GM19023 (cell line): ENCODE measurements at regions not wholly inside any gene's neighbourhood (a gene's known extent, or its start where the extent isn't known, plus 50 kb on each side); places are given as distances from the start of the nearest gene placed in this dataset.

ENCODE experiments used
- ATAC-seq: cut with Tn5 transposase; IDR thresholded peaks from one replicate; pipeline ENCODE4 v1.9.1; 2021; ENCODE audit warnings: mild to moderate bottlenecking, moderate library complexity; ENCODE audit not compliant: unreplicated experiment

DNA sequence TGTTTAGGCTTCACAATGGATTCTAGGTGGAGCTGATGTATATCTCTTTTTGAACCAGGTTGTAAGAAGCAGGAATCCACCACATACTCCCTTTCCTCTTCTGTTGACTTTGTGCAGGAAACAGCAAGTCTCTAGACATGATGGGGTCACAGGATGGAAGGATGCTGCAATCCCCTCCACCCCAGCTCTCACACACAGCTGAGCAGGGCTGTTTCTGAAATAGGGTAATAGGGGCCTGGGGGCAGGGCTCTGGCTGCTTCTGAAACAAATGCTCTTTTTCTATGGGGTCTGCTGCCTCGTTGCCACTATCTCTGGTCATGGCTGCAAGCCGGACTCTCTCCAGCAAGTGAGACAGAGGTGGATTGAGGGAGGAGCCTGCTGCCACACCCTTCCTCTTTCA, 148.9 kb downstream of the SOX11 start:
- no peak for ATAC-seq

DNA sequence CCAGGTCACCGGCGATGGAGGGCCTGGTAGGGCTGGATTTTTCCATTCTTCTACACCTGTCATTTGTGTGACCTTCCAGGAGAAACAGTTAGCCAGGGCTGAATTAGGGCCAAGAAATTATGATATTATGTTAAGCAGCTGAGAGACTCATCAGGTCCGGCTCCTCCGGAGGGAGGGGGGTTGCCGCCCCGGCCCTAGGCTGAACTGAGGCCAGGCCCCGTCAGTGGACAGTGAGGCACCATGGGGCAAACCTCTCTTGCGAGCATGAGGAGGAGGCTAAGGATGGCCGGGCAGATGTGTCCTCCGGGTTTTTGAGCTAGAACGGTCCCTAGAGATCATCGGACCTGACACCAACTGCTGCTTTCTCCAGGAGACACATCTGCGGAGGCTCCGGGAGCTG, 150.1 kb downstream of the SOX11 start:
- no peak for ATAC-seq

DNA sequence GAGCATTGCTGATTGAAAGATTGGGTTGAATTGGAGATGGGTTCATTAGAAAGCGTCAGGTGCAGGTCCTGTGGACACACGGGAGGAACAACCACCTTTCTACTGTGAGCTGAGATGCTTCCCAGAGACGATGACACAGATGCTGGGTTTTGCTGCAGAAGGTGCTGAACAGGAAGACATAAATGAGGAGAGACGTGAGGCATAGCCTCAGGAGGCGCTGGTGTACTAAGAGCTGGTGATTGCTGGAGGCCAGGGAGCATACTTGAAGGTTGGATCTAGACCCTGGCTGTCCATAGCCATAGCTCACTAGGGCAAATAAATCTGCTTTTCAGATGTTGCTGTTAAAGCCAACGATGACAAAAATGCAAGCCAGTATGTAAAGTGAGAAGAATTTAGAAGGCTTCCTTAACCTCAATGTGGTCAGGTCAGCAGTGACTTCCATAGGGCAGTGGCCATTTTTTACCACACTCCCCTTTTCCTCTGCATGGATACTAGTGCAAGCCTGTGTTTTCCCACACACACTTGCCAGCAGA, 153.7 kb downstream of the SOX11 start:
- no peak for ATAC-seq

DNA sequence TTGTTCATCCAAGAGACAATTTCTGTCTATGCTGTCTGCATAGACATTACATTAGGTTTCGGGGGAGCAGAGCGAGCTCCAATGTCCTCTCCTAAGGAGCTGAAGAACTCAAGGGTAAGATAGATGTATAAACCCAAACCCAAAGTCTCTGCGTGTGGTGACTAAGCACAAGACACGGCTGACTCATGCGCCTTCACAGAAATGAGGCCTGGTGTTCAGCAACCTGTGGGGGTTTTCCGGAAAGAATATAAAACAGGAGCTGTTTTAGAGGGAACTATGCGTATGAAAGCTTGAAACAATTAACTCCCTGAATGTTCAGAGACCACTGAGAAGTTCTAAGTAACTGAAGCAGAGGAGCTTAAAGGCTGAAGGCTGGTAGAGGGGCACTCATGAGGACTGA, 154.7 kb downstream of the SOX11 start:
- ATAC-seq: no peak

DNA sequence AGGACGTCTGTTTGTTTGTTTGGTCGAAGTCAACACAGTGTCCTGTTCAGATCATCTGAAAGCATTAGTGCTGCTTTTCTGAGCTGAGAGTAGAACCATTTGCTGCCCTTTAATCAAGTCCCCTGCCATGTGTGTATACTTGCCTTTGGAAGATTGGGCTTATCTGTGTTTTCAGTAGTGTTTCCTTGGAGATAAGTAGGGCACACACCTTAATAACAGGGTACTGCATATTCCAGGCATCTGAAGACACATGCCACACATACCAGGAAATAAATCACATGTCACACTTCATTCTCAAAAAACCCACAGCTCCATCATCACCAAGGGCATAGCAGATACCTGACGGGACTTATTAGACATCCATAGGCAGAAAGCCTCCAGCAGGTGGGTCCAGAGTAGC, 157.4 kb downstream of the SOX11 start:
- ATAC-seq: no peak

DNA sequence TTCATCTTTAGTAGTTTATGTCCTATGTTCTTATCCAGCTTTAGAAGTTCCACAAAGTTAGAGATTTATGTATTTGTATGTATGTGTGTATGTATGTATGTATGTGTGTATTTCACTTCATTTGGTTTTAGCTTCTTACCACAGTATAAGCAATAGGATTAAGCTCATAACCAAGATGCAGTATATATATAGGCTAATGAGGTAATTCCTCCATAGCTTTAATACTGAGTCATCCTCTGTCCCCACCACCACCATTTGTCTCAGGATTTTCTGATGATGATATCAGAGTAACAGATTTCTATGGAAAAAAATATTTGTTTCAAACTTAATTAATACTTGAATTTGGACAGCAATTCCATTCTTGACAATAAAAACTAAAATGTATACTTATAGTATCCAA, 159.2 kb downstream of the SOX11 start:
- ATAC-seq: no peak

DNA sequence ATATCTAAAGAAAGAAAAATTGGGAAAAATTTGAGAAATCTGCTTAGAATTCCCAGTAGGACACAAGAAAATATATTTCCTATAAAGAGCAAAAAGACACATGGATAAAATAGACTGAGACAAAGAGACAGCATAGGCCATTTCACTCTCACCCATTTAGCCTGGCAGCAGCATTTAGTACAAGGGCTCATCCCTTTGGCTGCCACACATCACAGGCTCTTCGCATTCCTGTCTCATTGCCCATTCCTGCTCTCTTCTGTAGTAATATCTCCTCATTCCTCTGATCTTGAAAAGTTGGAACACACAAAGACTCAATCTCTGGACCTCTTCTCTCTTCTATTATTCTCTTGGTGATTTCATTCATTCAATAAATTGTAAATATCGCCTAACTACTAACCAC, 162.6 kb downstream of the SOX11 start:
- ATAC-seq: no peak

DNA sequence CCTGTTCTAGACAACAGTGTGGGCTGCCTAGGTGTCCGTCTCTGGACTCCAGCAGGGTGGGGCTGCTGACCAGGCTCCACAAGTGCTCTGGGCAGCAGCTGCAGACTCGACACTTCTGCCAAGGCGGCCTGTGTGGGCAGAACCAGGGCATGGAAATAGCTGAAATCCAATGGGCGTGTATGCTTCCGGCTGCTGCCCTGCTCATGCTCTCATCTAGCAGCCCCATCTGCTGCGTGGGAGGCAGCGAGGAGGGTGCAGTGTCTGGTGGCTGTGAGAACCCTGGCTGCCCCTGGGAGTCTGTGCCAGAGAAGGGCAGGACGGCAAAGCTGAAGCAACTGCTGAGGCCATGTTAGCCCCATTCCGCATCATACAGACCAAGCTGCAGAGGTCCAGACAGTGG, 174.9 kb downstream of the SOX11 start:
- ATAC-seq: no peak

DNA sequence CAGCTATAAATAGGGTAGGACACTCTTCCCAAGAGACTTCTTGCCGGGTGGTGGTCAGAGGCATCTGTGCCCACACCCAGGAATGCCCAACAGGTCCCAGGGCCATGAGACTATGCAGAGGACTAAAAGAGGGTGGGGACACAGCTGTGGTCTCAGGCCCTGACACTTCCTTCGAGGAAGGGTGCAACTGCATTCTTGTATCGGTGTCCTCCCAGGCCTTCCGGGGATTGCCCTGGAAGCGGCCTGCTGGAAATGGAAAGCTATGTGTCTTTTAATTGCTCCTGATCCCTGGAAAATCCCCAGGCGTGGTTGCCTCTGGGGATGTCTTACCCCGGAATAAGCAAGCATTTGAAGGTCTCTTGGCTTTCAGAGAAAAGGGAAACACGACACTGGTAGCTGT, 176.7 kb downstream of the SOX11 start:
- ATAC-seq: no peak

DNA sequence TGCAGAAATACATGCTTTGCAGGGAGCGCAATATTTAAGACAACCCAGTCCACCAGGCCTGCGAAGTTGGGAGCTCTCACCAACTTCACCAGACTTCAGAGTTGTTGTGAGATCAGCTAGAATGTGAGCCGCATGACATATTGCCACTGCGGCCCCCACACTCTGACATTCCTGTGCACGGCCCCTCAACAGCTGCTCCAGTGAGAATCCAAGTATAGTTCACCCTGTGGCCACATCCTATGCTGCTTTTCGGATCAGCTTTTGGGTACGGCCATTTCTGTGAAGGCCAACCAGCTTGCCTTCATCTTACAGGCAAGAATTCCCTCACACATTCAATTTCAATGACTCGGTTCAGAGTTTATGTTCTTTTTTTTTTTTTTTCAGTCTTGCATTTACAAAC, 177.8 kb downstream of the SOX11 start:
- no peak for ATAC-seq

DNA sequence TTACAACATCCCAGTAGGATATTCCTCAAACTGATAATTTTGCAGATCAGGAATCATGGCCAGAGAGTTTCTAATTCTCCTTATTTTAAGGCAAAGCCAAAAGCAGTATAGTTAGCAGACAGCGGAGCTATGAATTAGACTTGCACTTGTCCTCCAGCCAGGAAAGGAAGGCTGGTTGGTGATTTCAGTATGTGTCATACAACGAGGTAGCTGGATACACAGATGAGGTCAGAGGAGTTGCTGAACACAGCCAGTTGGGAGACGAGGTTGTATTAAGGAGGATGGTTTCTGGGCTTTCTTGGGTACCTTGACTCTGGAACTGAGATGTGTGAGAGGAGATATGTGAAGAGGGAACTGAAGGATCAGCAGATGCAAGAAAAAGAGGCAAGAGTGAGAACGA, 185.2 kb downstream of the SOX11 start:
- ATAC-seq: no peak

DNA sequence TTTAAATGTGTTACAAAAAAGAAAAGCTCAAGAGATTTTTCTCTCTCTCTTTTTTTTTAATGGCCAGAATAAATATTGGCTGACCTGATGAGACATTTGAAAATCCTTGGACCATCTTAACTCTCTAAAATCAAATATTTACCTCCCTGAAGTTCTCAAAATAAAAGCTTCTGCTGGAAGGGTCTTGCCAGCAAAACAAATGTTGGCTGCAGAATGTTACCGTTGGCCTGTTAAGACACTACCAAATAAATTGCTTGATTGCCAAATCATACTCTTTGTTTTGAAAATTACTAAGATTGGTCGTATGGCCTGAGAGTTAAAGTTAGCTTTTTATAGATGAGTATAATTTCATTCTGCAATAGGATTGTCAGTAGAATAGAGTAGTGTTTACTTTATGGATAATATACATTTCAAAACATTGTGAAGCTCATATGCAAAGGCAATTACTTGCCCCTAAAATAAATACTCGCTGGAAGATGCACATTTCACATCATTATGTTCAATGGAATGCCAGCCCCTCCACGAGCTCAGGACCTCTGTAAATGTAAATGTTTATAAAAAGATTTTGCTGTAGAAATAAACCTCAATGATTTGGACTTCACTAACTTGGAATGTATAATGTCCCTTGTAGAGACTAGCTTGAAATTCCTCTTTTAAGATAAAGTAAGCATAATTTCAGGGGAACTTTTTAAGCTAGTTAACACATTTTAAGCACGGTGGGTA, 193.4 kb downstream of the SOX11 start:
- ATAC-seq: no peak

DNA sequence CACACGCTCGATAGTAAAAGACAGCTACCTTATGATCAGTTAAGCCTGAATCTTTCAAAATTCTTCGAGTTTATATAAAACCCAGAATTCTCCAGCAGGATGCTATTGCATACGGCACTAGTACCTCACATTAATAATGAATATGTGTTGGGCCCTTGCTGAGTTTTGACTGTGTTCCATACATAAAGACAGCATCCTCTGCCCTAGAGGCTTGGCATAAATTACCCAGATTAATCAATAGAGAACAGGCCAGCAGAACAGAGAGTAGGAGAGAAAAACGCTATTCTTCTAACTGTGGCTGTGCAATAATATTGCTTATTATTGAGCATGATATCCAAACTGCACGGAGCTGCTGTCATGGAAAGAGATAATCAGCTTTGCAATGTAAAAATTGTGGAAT, 194.3 kb downstream of the SOX11 start:
- no peak for ATAC-seq

DNA sequence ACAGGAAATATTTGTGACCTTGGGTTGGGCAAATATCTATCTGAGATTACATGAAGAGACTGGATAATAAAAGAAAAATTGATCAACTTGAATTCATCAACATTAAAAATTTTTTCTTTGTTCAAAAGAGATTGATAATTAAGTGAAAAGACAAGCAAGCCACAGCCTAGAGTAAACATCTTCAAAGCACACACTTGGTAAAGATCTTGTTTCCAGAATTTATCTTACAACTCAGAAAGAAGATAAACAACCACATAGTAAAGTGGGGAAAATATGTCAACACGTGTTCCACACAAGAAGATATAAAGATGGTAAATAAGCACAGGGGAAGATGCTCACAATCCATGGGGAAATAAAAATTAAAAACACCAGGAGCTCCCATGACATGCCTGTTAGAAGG, 195.9 kb downstream of the SOX11 start:
- ATAC-seq: no peak

DNA sequence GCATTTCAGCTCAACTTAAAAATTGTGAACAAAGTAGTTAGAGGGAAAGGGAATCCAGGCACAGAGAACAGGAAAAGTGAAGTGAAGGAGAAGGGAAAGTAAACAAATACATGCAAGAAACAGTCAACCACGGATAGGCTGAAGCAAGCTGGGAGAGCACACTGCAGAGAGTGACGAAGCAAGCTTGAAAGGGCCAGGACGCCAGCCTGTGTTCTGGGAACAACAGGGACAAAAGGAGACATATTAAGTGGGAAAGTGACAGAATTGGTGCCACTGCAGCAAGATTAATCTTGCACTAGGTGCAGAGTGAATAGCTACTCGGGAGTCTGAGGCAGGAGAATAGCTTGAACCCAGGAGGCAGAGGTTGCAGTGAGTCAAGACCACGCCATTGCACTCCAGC, 197.3 kb downstream of the SOX11 start:
- no peak for ATAC-seq

DNA sequence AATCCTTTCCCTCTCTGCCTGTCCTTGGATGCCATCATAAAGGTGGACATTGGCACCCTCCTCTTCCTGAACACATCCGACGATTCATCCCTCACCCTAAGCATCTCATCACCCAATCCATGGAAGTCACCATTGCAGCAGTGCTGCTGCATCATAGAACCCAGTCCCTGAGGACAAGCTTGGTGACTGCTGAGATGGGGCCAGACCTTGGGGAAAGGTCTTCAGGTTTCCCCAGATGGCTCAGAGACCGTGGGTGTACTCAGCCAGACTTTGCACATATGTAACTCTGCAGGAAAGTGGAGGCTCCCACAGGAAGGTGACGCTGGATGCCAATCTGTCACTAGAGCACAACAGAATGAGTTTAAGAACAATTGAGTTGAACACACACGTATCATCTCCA, 202.2 kb downstream of the SOX11 start:
- no peak for ATAC-seq

DNA sequence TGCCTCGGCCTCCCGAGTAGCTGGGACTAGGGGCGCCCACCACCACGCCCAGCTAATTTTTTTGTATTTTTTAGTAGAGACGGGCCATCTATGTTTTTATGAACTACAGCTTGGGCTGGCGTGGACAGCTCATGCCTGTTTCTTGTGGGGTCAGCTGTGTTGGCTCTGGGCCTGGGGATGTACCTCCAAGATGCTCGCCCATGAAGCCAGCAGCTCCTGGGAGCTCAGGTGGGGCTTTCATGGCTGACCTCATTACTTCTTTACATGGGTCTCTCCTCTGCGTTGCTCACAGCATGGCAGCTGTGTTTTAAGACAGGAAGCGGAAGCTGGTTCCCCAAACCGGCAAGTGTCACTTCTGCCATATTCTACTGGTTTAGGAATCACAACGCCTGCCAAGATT, 203.1 kb downstream of the SOX11 start:
- no peak for ATAC-seq

DNA sequence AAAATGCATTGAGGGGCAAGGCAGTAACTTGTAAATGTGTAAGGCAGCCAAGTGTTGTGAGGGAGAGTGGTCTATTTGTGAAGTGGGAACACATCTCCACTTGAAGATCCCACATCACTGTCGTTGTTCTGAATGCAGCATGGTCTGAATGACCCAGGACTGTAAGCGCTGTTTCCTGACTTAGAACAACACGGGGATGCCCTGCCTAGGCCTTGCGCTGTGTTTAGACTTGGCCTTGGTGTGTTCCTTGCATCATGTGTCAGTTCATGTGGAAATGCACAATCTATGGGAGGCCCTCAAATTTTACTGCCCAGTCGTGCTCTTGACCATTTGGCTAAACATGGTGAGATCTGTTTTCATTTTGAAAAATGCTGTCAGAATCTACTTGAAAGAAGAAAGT, 205.1 kb downstream of the SOX11 start:
- ATAC-seq: no peak

DNA sequence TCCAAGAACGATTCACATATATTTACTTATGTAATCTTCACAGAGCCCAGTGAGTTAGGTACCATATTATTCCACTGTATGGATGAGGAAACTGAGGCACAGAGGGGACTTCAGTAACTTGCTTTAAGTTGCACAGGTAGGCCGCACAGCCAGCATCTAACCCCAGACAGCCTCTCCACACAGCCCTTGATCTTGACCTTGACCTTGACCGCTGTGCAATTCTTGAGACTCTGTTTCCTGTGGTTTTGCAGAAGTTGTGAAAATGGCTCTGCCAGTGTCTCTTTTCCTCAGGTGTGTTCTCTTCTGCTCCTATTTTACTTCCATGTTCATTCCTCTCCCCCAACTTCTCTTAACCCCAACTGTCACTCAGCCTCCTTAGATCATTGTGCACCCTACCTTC, 206.5 kb downstream of the SOX11 start:
- no peak for ATAC-seq

DNA sequence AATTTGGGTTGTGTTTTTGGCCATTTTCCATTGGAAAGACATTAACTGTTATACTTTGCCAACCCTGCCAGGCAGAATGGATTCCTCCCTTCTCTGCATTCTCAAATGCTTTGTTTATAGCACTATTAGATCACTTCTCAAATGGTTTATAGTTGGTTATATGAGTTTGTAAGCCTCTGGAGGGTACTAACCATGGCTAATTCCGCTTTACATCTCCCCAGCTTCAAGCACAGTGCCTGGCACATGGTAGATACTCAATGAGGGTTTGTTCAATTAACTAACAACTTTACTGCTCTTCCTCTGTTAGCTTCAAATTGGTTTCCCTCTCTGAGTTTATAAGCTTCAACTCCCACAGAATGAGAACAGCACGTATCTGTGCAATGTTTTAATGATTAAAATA, 213.5 kb downstream of the SOX11 start:
- ATAC-seq: no peak

DNA sequence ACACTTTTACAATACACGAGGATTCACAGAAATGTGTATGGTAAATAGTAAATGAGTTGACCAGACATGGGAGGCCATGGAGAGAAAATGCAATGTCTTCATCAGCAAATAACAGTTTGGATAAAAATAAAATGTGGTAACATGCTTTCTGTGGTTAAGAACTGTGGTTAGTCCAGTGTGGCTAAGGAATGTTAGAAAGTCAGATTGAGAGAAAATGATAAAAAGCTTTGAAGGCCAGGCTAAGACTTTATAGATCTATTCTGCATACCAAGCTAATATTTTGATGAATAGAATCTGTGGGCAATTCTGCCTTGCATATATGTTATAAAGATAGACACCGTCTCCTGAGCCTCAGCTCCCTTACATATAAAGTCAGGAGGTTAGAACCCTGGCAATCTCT, 215.9 kb downstream of the SOX11 start:
- no peak for ATAC-seq

DNA sequence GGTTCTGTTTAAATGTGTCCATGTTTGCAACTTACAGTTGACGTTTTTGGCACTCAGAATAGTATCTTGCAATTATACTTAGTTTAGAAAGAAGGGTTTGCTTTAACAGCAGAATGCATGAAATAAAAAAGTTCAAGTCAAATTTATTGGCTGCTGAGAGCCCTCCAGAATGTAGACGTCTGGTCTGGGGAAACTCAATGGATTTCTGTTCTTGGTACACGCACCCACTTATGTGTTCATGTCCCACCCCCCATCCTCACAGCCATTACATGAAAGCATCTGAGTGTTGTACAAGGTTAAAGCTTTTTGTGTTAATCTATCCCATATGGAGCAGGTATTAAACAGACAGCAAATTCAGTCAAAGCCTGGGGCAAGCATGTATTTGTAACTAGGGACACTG, 219.5 kb downstream of the SOX11 start:
- no peak for ATAC-seq

DNA sequence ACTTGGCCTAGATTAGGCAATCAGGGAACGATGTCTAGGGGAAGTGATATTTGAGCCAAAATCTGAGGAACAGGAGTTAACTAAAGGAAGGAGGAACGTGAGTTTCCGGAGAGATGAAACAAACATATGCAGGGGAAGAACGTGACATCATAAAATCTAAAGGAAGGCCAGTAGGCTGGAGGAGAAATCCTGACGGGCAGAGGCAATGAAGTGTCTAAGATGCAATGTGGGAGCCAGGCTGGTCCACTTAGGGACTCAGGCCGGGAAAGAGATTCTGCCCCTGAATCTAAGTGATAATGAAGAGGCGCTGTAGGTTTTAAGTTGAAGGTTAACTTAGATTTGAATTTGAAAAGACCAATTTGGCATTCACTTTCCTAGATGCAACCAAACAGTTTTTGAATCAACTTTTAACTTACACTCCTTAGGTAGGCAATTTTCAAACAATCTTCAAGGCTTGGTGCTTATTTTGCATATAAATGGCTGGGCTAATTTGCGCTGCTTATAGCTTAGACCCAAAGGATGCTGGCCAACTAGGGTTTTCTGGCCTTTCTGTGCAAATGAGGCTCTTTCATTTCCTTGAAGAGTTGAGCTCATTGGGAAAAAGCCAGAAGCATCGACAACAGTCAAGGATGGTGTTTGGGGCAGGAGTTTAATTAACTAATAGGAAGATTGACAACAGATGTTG, 221.7 kb downstream of the SOX11 start:
- ATAC-seq: no peak
